ENCODE measurements at regions not wholly inside any gene's neighbourhood (a gene's known extent, or its start where the extent isn't known, plus 50 kb on each side); places are given as distances from the start of the nearest gene placed in this dataset.

- peak; percentile 86 for ATAC-seq
Observed at GRCh38 chr10:30783939-30784501, 154.5 kb upstream of the LYZL2 start.

GRCh38 chr10:30782537-30783461, 153.2 kb upstream of the LYZL2 start:
- no peak for TF ChIP-seq PPARA (CRISPR knock-in tag; IDR thresholded peaks at IDR 0.05; ENCODE audit: borderline replicate concordance)
- no peak for TF ChIP-seq ESRRG (CRISPR knock-in tag; IDR thresholded peaks at IDR 0.05)
- TF ChIP-seq ARNTL (CRISPR knock-in tag; IDR thresholded peaks at IDR 0.05; ENCODE audit: borderline replicate concordance, low read depth), result no peak
- no peak for TF ChIP-seq OSR1 (CRISPR knock-in tag; IDR thresholded peaks at IDR 0.05)
- no peak for TF ChIP-seq GLIS3 (CRISPR knock-in tag; IDR thresholded peaks at IDR 0.05)
- no peak for TF ChIP-seq ZNF565 (CRISPR knock-in tag; conservative IDR thresholded peaks at IDR 0.05; ENCODE audit: low read depth)
- no peak for TF ChIP-seq TSHZ2 (CRISPR knock-in tag; IDR thresholded peaks at IDR 0.05)
- TF ChIP-seq ZFP30 (CRISPR knock-in tag; IDR thresholded peaks at IDR 0.05), result no peak
- no peak for TF ChIP-seq ISL1 (CRISPR knock-in tag; IDR thresholded peaks at IDR 0.05)
- TF ChIP-seq TOX (CRISPR knock-in tag; IDR thresholded peaks at IDR 0.05; ENCODE audit: borderline replicate concordance), result no peak
- no peak for TF ChIP-seq ZC3H10 (CRISPR knock-in tag; IDR thresholded peaks at IDR 0.05)
- TF ChIP-seq, protein P1, sequence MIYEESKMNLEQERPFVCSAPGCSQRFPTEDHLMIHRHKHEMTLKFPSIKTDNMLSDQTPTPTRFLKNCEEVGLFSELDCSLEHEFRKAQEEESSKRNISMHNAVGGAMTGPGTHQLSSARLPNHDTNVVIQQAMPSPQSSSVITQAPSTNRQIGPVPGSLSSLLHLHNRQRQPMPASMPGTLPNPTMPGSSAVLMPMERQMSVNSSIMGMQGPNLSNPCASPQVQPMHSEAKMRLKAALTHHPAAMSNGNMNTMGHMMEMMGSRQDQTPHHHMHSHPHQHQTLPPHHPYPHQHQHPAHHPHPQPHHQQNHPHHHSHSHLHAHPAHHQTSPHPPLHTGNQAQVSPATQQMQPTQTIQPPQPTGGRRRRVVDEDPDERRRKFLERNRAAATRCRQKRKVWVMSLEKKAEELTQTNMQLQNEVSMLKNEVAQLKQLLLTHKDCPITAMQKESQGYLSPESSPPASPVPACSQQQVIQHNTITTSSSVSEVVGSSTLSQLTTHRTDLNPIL (CRISPR knock-in tag; IDR thresholded peaks at IDR 0.05; ENCODE audit: low read depth), result no peak
- no peak for TF ChIP-seq PATZ1 (CRISPR knock-in tag; IDR thresholded peaks at IDR 0.05; ENCODE audit: borderline replicate concordance)
- no peak for TF ChIP-seq RARB (CRISPR knock-in tag; IDR thresholded peaks at IDR 0.05)
- TF ChIP-seq ZNF70 (CRISPR knock-in tag; IDR thresholded peaks at IDR 0.05), result no peak
- no peak for TF ChIP-seq ZNF8 (CRISPR knock-in tag; IDR thresholded peaks at IDR 0.05)
- TF ChIP-seq, protein P2, sequence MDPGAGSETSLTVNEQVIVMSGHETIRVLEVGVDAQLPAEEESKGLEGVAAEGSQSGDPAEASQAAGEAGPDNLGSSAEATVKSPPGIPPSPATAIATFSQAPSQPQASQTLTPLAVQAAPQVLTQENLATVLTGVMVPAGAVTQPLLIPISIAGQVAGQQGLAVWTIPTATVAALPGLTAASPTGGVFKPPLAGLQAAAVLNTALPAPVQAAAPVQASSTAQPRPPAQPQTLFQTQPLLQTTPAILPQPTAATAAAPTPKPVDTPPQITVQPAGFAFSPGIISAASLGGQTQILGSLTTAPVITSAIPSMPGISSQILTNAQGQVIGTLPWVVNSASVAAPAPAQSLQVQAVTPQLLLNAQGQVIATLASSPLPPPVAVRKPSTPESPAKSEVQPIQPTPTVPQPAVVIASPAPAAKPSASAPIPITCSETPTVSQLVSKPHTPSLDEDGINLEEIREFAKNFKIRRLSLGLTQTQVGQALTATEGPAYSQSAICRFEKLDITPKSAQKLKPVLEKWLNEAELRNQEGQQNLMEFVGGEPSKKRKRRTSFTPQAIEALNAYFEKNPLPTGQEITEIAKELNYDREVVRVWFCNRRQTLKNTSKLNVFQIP (CRISPR knock-in tag; IDR thresholded peaks at IDR 0.05; ENCODE audit: borderline replicate concordance, low read depth), result no peak
- TF ChIP-seq TCF4 (CRISPR knock-in tag; IDR thresholded peaks at IDR 0.05; ENCODE audit: borderline replicate concordance), result no peak
- TF ChIP-seq CSRNP3 (CRISPR knock-in tag; IDR thresholded peaks at IDR 0.05), result no peak
- TF ChIP-seq ZFP3 (CRISPR knock-in tag; IDR thresholded peaks at IDR 0.05), result no peak
- no peak for ATAC-seq

More at GRCh38 chr10:30783939-30784501, 154.5 kb upstream of the LYZL2 start:
- TF ChIP-seq PATZ1 (CRISPR knock-in tag; IDR thresholded peaks at IDR 0.05; ENCODE audit: borderline replicate concordance) (peak; percentile 56; the same call in 1 of the 2 replicates), CSRNP3 (CRISPR knock-in tag; IDR thresholded peaks at IDR 0.05) (no peak), ARNTL (CRISPR knock-in tag; IDR thresholded peaks at IDR 0.05; ENCODE audit: borderline replicate concordance, low read depth) (no peak)

Data from SK-N-SH treated with all-trans-retinoic acid at 6 μM for 48 hours (cell line).